MCF 10A (cell line): ENCODE measurements at regions not wholly inside any gene's neighbourhood (a gene's known extent, or its start where the extent isn't known, plus 50 kb on each side); places are given as distances from the start of the nearest gene placed in this dataset.

ENCODE experiments used
- BruUV-seq: library from RNA; stranded (reverse); fragments of 400-500 nt; replicated peaks from 2 replicates; lab custom pipeline; 2021; lab: Mats Ljungman, UMichigan
- CTCF ChIA-PET: fragments of 300-600 bp; sonication (Branson Sonifier 250); formaldehyde crosslinking; extraction: SDS; loops from one replicate; lab custom pipeline; 2021; ENCODE audit warnings: antibody characterized with exemption, inconsistent platforms; lab: Yijun Ruan, JAX
- POLR2A ChIA-PET: fragments of 300-600, 350-650 bp; sonication (Branson Sonifier 250); formaldehyde crosslinking; extraction: SDS; loops from one replicate; lab custom pipeline; 2020; ENCODE audit warnings: antibody characterized with exemption, inconsistent platforms; lab: Yijun Ruan, JAX
- DNase-seq: peaks from one replicate; pipeline ENCODE4 v3.0.0-alpha.2; 2018; ENCODE audit not compliant: unreplicated experiment
- H3K27ac Mint-ChIP-seq: one replicate; pipeline ENCODE4 v1.8.0; 2022; ENCODE audit warnings: mild to moderate bottlenecking, low read depth, mixed read lengths; ENCODE audit not compliant: unreplicated experiment
- H3K27me3 Mint-ChIP-seq: one replicate; pipeline ENCODE4 v1.8.0; 2022; ENCODE audit warnings: mixed read lengths; ENCODE audit not compliant: insufficient read depth, unreplicated experiment
- H3K36me3 Mint-ChIP-seq: one replicate; pipeline ENCODE4 v1.8.0; 2022; ENCODE audit warnings: mild to moderate bottlenecking, moderate library complexity, mixed read lengths; ENCODE audit not compliant: insufficient read depth, unreplicated experiment
- H3K4me1 Mint-ChIP-seq: one replicate; pipeline ENCODE4 v1.8.0; 2022; ENCODE audit warnings: mixed read lengths; ENCODE audit not compliant: insufficient read depth, unreplicated experiment
- H3K4me3 Mint-ChIP-seq: one replicate; pipeline ENCODE4 v1.8.0; 2022; ENCODE audit warnings: mild to moderate bottlenecking, moderate library complexity, mixed read lengths; ENCODE audit not compliant: unreplicated experiment
- H3K9me3 Mint-ChIP-seq: one replicate; pipeline ENCODE4 v1.8.0; 2022; ENCODE audit warnings: mixed read lengths; ENCODE audit not compliant: unreplicated experiment
- CTCF ChIP-seq: fragments of 200-600 bp; IDR thresholded peaks from one replicate; pipeline ENCODE4 v1.8.0; 2022; ENCODE audit warnings: antibody characterized with exemption, mild to moderate bottlenecking; ENCODE audit not compliant: unreplicated experiment
- intact Hi-C: fragments of 100-400 bp; cut with micrococcal nuclease; formaldehyde crosslinking; loops from 2 replicates; pipeline ENCODE4 v1.14.1; 2022

GRCh38 chr6:26185004-26185403, 97.8 kb downstream of the HFE start:
- no peak for DNase-seq
- Mint-ChIP-seq H3K9me3 (no peaks in the 10 kb centered on the region), H3K36me3 (peaks cover 7% of the 10 kb centered on the region), H3K27me3 (no peaks in the 10 kb centered on the region), H3K27ac (no peak overlapping the region), H3K4me3 (no peak overlapping the region), H3K4me1 (peaks cover 27% of the 10 kb centered on the region)
- ChIA-PET POLR2A (interaction anchor here (0.6 to 19.0 kb wide), 5 partner anchors 12 to 1625 kb away, joined by 3 to 1160 read pairs (median 170); a partner anchor contains a TSS), CTCF (interaction anchor here (0.7 to 0.9 kb wide), 2 partner anchors 9 to 94 kb away, joined by 3 to 9 read pairs; no protein-coding TSS in a partner anchor)
- no peak for TF ChIP-seq CTCF
- intact Hi-C loops, result no loop called here
- no TSS peak for BruUV-seq

GRCh38 chr6:26185802-26186201, 98.6 kb downstream of the HFE start:
- ChIA-PET POLR2A (interaction anchor here (1.2 to 19.0 kb wide), 7 partner anchors 11 to 1625 kb away, joined by 3 to 1160 read pairs (median 234); a partner anchor contains a TSS), CTCF (interaction anchor here (0.7 kb wide), 1 partner anchor 95 kb away, joined by 3 read pairs; no protein-coding TSS in a partner anchor)
- Mint-ChIP-seq H3K4me3 (no peak overlapping the region), H3K4me1 (peaks cover 27% of the 10 kb centered on the region), H3K36me3 (peaks cover 7% of the 10 kb centered on the region), H3K9me3 (no peaks in the 10 kb centered on the region), H3K27ac (no peak overlapping the region), H3K27me3 (no peaks in the 10 kb centered on the region)
- no peak for TF ChIP-seq CTCF
- DNase-seq, result no peak
- intact Hi-C loops, result no loop called here
- BruUV-seq, result no TSS peak

GRCh38 chr6:26186652-26187051, 99.4 kb downstream of the HFE start:
- BruUV-seq, result no TSS peak
- Mint-ChIP-seq H3K9me3 (no peaks in the 10 kb centered on the region), H3K27ac (no peak overlapping the region), H3K4me3 (no peak overlapping the region), H3K4me1 (peaks cover 27% of the 10 kb centered on the region), H3K27me3 (no peaks in the 10 kb centered on the region), H3K36me3 (peaks cover 7% of the 10 kb centered on the region)
- no peak for DNase-seq
- ChIA-PET POLR2A (interaction anchor here (0.6 to 19.0 kb wide), 12 partner anchors 10 to 1621 kb away, joined by 3 to 1160 read pairs (median 62); a partner anchor contains a TSS), CTCF (interaction anchor here (0.6 to 1.3 kb wide), 5 partner anchors 9 to 945 kb away, joined by 3 to 8 read pairs (median 4); no protein-coding TSS in a partner anchor)
- no peak for TF ChIP-seq CTCF
- intact Hi-C loops, result no loop called here

- no peak for TF ChIP-seq CTCF
- H3K36me3 Mint-ChIP-seq, result peaks cover 7% of the 10 kb centered on the region
- peaks cover 27% of the 10 kb centered on the region for H3K4me1 Mint-ChIP-seq
- DNase-seq, result no peak
- no TSS peak for BruUV-seq
- no peaks in the 10 kb centered on the region for H3K9me3 Mint-ChIP-seq
- intact Hi-C loops, result no loop called here
- H3K27ac Mint-ChIP-seq, result no peak overlapping the region
- POLR2A ChIA-PET, result interaction anchor here (0.9 to 19.0 kb wide), 17 partner anchors 8 to 161 kb away, joined by 3 to 1160 read pairs (median 21); a partner anchor contains a TSS
- H3K4me3 Mint-ChIP-seq, result no peak overlapping the region
- H3K27me3 Mint-ChIP-seq, result no peaks in the 10 kb centered on the region
- CTCF ChIA-PET, result interaction anchor here (0.6 to 1.5 kb wide), 6 partner anchors 9 to 944 kb away, joined by 3 to 8 read pairs (median 4); no protein-coding TSS in a partner anchor
These were observed 100.1 kb downstream of the HFE start for GRCh38 chr6:26187292-26187691.
